ENCODE measurements at regions not wholly inside any gene's neighbourhood (a gene's known extent, or its start where the extent isn't known, plus 50 kb on each side); places are given as distances from the start of the nearest gene placed in this dataset.

DNA sequence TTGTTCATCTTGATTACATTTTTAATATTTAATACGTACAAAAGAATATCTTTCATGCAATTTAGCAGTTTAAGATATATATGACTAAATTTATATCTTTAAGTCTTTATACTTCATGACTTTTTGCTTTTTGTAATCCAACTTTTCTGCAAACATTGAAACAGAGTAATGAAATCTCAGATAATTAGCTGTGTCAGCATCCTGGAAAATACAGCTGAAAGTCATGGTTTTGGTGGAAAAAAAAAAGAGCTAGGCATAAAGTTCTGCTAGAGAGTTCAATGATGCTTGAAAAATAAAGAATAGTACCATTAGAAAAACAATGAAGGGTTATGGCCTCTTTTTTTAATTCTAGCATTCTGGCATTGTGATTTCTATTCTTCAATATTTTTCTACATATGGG is 387.4 kb upstream of the ROBO2 start:
- H3K4me2 ChIP-seq (ENCODE audit: low read length) = no peak overlapping the region

DNA sequence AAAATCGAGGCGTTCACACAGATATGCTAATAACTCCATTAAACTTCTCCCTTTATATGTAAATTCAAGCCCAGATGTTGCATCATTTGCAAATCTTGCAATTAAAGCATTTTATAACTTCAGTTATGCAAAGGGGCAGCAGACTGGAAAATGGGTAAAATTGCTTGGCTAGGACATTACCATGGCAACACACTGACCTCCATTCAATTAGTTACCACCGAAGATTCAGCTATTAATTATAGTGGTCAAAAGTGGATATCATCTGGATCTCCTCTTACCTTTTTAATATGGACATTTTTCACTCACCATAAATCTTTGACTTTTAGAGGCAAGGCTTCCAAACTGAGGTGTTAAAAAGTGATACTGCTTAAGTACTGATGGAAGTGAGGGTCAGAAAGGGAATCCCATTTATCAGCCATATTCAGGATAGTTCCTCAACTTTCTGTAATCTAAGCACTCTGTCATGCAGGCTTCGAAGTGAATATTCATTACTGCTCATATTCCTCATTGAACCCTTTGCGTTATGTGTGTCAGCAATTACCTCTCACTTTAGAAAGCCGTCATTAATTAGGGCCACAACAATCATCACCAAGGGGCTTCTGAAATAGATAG is 386.2 kb upstream of the ROBO2 start:
- Histone ChIP-seq H2BK120ac (ENCODE audit: low read depth, low read length) (no peak overlapping the region), H3K4me2 (ENCODE audit: low read length) (no peak overlapping the region), H3K23ac (ENCODE audit: low read length) (no peak overlapping the region), H4K5ac (ENCODE audit: low read length) (no peak overlapping the region), H2AK5ac (ENCODE audit: low read length) (no peak overlapping the region), H3K27me3 (ENCODE audit: insufficient read depth, low read length, poor library complexity) (no peaks in the 10 kb centered on the region), H2BK5ac (ENCODE audit: low read length) (no peak overlapping the region), H3K4ac (ENCODE audit: low read depth, low read length) (no peak overlapping the region), H3K27ac (ENCODE audit: low read depth, low read length) (no peak overlapping the region), H3K56ac (ENCODE audit: low read length) (no peak overlapping the region), H3K79me2 (ENCODE audit: control insufficient read depth, insufficient read depth, low read length) (no peaks in the 10 kb centered on the region), H3K18ac (ENCODE audit: low read length) (no peak overlapping the region), H3K9ac (ENCODE audit: low read length) (no peak overlapping the region), H3K4me3 (ENCODE audit: low read length) (no peak overlapping the region), H3K36me3 (ENCODE audit: control insufficient read depth, insufficient read depth, low read length) (no peaks in the 10 kb centered on the region), H3K79me1 (ENCODE audit: low read length) (no peaks in the 10 kb centered on the region), H4K8ac (ENCODE audit: low read depth, low read length) (no peak overlapping the region), H2BK15ac (replicated peaks; ENCODE audit: low read depth) (no peak overlapping the region), H3K4me1 (ENCODE audit: control insufficient read depth, low read depth, low read length) (no peaks in the 10 kb centered on the region)
- no CpG with 5 or more reads among the region's 6 CpGs for WGBS (ENCODE audit: extremely low coverage, insufficient coverage, low lambda C conversion rate)
- no peak for DNase-seq

More for the DNA sequence above, 387.4 kb upstream of the ROBO2 start:
- Histone ChIP-seq H2BK120ac (ENCODE audit: low read depth, low read length) (no peak overlapping the region), H3K56ac (ENCODE audit: low read length) (no peak overlapping the region), H4K5ac (ENCODE audit: low read length) (no peak overlapping the region), H2BK5ac (ENCODE audit: low read length) (no peak overlapping the region), H3K79me1 (ENCODE audit: low read length) (no peaks in the 10 kb centered on the region), H3K18ac (ENCODE audit: low read length) (no peak overlapping the region), H3K4me3 (ENCODE audit: low read length) (no peak overlapping the region), H3K27ac (ENCODE audit: low read depth, low read length) (no peak overlapping the region), H3K27me3 (ENCODE audit: insufficient read depth, low read length, poor library complexity) (no peaks in the 10 kb centered on the region), H3K4me1 (ENCODE audit: control insufficient read depth, low read depth, low read length) (no peaks in the 10 kb centered on the region), H2AK5ac (ENCODE audit: low read length) (no peak overlapping the region), H3K36me3 (ENCODE audit: control insufficient read depth, insufficient read depth, low read length) (no peaks in the 10 kb centered on the region), H3K79me2 (ENCODE audit: control insufficient read depth, insufficient read depth, low read length) (no peaks in the 10 kb centered on the region), H2BK15ac (replicated peaks; ENCODE audit: low read depth) (no peak overlapping the region), H3K9ac (ENCODE audit: low read length) (no peak overlapping the region), H3K4ac (ENCODE audit: low read depth, low read length) (no peak overlapping the region), H3K23ac (ENCODE audit: low read length) (no peak overlapping the region), H4K8ac (ENCODE audit: low read depth, low read length) (no peak overlapping the region)
- no peak for DNase-seq
- no CpG with 5 or more reads among the region's 1 CpG for WGBS (ENCODE audit: extremely low coverage, insufficient coverage, low lambda C conversion rate)

- H3K79me1 ChIP-seq (ENCODE audit: low read length) = no peaks in the 10 kb centered on the region
Observed at GRCh38 chr3:76656531-76657070, 383.3 kb upstream of the ROBO2 start.

GRCh38 chr3:76657909-76658308 is 382.0 kb upstream of the ROBO2 start:
- Histone ChIP-seq H3K4me3 (ENCODE audit: low read length) (no peak overlapping the region), H3K27me3 (ENCODE audit: insufficient read depth, low read length, poor library complexity) (no peaks in the 10 kb centered on the region), H4K5ac (ENCODE audit: low read length) (no peak overlapping the region), H2BK5ac (ENCODE audit: low read length) (no peak overlapping the region), H2AK5ac (ENCODE audit: low read length) (no peak overlapping the region), H3K9ac (ENCODE audit: low read length) (no peak overlapping the region), H3K18ac (ENCODE audit: low read length) (no peak overlapping the region), H3K4me2 (ENCODE audit: low read length) (no peak overlapping the region), H3K56ac (ENCODE audit: low read length) (no peak overlapping the region), H3K23ac (ENCODE audit: low read length) (no peak overlapping the region), H2BK120ac (ENCODE audit: low read depth, low read length) (no peak overlapping the region), H3K4ac (ENCODE audit: low read depth, low read length) (no peak overlapping the region), H3K36me3 (ENCODE audit: control insufficient read depth, insufficient read depth, low read length) (no peaks in the 10 kb centered on the region), H3K79me1 (ENCODE audit: low read length) (no peaks in the 10 kb centered on the region), H4K8ac (ENCODE audit: low read depth, low read length) (no peak overlapping the region), H3K27ac (ENCODE audit: low read depth, low read length) (no peak overlapping the region), H3K79me2 (ENCODE audit: control insufficient read depth, insufficient read depth, low read length) (no peaks in the 10 kb centered on the region), H3K4me1 (ENCODE audit: control insufficient read depth, low read depth, low read length) (no peaks in the 10 kb centered on the region), H2BK15ac (replicated peaks; ENCODE audit: low read depth) (no peak overlapping the region)
- no CpG with 5 or more reads among the region's 5 CpGs for WGBS (ENCODE audit: extremely low coverage, insufficient coverage, low lambda C conversion rate)
- DNase-seq = no peak

More at GRCh38 chr3:76656531-76657070, 383.3 kb upstream of the ROBO2 start:
- Histone ChIP-seq H2BK15ac (replicated peaks; ENCODE audit: low read depth) (no peak overlapping the region), H3K18ac (ENCODE audit: low read length) (no peak overlapping the region), H4K8ac (ENCODE audit: low read depth, low read length) (no peak overlapping the region), H3K27ac (ENCODE audit: low read depth, low read length) (no peak overlapping the region), H3K56ac (ENCODE audit: low read length) (no peak overlapping the region), H3K79me2 (ENCODE audit: control insufficient read depth, insufficient read depth, low read length) (no peaks in the 10 kb centered on the region), H3K27me3 (ENCODE audit: insufficient read depth, low read length, poor library complexity) (no peaks in the 10 kb centered on the region), H3K36me3 (ENCODE audit: control insufficient read depth, insufficient read depth, low read length) (no peaks in the 10 kb centered on the region), H3K4me1 (ENCODE audit: control insufficient read depth, low read depth, low read length) (no peaks in the 10 kb centered on the region), H2AK5ac (ENCODE audit: low read length) (no peak overlapping the region), H3K4me3 (ENCODE audit: low read length) (no peak overlapping the region), H3K4me2 (ENCODE audit: low read length) (no peak overlapping the region), H3K9ac (ENCODE audit: low read length) (no peak overlapping the region), H3K23ac (ENCODE audit: low read length) (no peak overlapping the region), H4K5ac (ENCODE audit: low read length) (no peak overlapping the region), H2BK120ac (ENCODE audit: low read depth, low read length) (no peak overlapping the region), H3K4ac (ENCODE audit: low read depth, low read length) (no peak overlapping the region), H2BK5ac (ENCODE audit: low read length) (no peak overlapping the region)
- DNase-seq = peak; percentile 26
- WGBS (ENCODE audit: extremely low coverage, insufficient coverage, low lambda C conversion rate) = no CpG with 5 or more reads among the region's 4 CpGs

GRCh38 chr3:76661527-76662250 is 378.2 kb upstream of the ROBO2 start:
- no peak overlapping the region for H3K9ac ChIP-seq (ENCODE audit: low read length)
- no peaks in the 10 kb centered on the region for H3K79me1 ChIP-seq (ENCODE audit: low read length)
- H3K79me2 ChIP-seq (ENCODE audit: control insufficient read depth, insufficient read depth, low read length) = no peaks in the 10 kb centered on the region
- H3K27ac ChIP-seq (ENCODE audit: low read depth, low read length) = peak overlapping the region; percentile 63
- H2BK15ac ChIP-seq (replicated peaks; ENCODE audit: low read depth) = no peak overlapping the region
- peak; percentile 91 for DNase-seq
- H4K8ac ChIP-seq (ENCODE audit: low read depth, low read length) = no peak overlapping the region
- H3K56ac ChIP-seq (ENCODE audit: low read length) = peak overlapping the region; percentile 35
- H3K18ac ChIP-seq (ENCODE audit: low read length) = peak overlapping the region; percentile 94
- H2BK120ac ChIP-seq (ENCODE audit: low read depth, low read length) = peak overlapping the region; percentile 92
- WGBS (ENCODE audit: extremely low coverage, insufficient coverage, low lambda C conversion rate) = no CpG with 5 or more reads among the region's 3 CpGs
- no peaks in the 10 kb centered on the region for H3K36me3 ChIP-seq (ENCODE audit: control insufficient read depth, insufficient read depth, low read length)
- H2AK5ac ChIP-seq (ENCODE audit: low read length) = no peak overlapping the region
- no peaks in the 10 kb centered on the region for H3K27me3 ChIP-seq (ENCODE audit: insufficient read depth, low read length, poor library complexity)
- no peak overlapping the region for H4K5ac ChIP-seq (ENCODE audit: low read length)
- no peak overlapping the region for H3K4me2 ChIP-seq (ENCODE audit: low read length)
- H3K23ac ChIP-seq (ENCODE audit: low read length) = no peak overlapping the region
- H2BK5ac ChIP-seq (ENCODE audit: low read length) = peak overlapping the region; percentile 29
- H3K4ac ChIP-seq (ENCODE audit: low read depth, low read length) = peak overlapping the region; percentile 87
- no peak overlapping the region for H3K4me3 ChIP-seq (ENCODE audit: low read length)
- no peaks in the 10 kb centered on the region for H3K4me1 ChIP-seq (ENCODE audit: control insufficient read depth, low read depth, low read length)

Data from mesendoderm (in vitro differentiated cells).